WTC11 (cell line): ENCODE measurements at regions not wholly inside any gene's neighbourhood (a gene's known extent, or its start where the extent isn't known, plus 50 kb on each side); places are given as distances from the start of the nearest gene placed in this dataset.

ENCODE experiments used
- CREM ChIP-seq: sonication (generic); formaldehyde crosslinking; IDR thresholded peaks from 2 replicates; pipeline ENCODE4 v1.8.1; 2022; ENCODE audit warnings: mild to moderate bottlenecking, missing genetic modification reagents, moderate library complexity
- GABPB1 ChIP-seq: sonication (generic); formaldehyde crosslinking; IDR thresholded peaks from 2 replicates; pipeline ENCODE4 v1.8.1; 2023; ENCODE audit warnings: mild to moderate bottlenecking, missing genetic modification reagents
- NR2C2 ChIP-seq: sonication (generic); formaldehyde crosslinking; IDR thresholded peaks from 2 replicates; pipeline ENCODE4 v1.8.0; 2022; ENCODE audit warnings: mild to moderate bottlenecking, missing genetic modification reagents
- SMAD4 ChIP-seq: sonication (generic); formaldehyde crosslinking; IDR thresholded peaks from 2 replicates; pipeline ENCODE4 v1.8.0; 2022; ENCODE audit warnings: mild to moderate bottlenecking, missing genetic modification reagents
- TCF7 ChIP-seq: sonication (generic); formaldehyde crosslinking; IDR thresholded peaks from 2 replicates; pipeline ENCODE4 v1.8.0; 2022; ENCODE audit warnings: mild to moderate bottlenecking, low read depth, missing genetic modification reagents, moderate library complexity
- TP53 ChIP-seq: sonication (generic); formaldehyde crosslinking; IDR thresholded peaks from 2 replicates; pipeline ENCODE4 v1.8.1; 2023; ENCODE audit warnings: mild to moderate bottlenecking, missing genetic modification reagents
- ZNF232 ChIP-seq: sonication (generic); formaldehyde crosslinking; IDR thresholded peaks from 2 replicates; pipeline ENCODE4 v1.8.0; 2022; ENCODE audit warnings: mild to moderate bottlenecking, missing genetic modification reagents
- TF ChIP-seq, protein P1 (sequence below): fragments of 200-600 bp; IDR thresholded peaks from 2 replicates; pipeline ENCODE4 v1.8.0; 2022; ENCODE audit warnings: antibody characterized with exemption
- TF ChIP-seq, protein P2 (sequence below): sonication (generic); formaldehyde crosslinking; IDR thresholded peaks from 2 replicates; pipeline ENCODE4 v1.8.1; 2023; ENCODE audit warnings: mild to moderate bottlenecking, missing genetic modification reagents
- TF ChIP-seq, protein P3 (sequence below): sonication (generic); formaldehyde crosslinking; IDR thresholded peaks from 2 replicates; pipeline ENCODE4 v1.8.0; 2022; ENCODE audit warnings: mild to moderate bottlenecking, missing genetic modification reagents
- TF ChIP-seq, protein P4 (sequence below): sonication (generic); formaldehyde crosslinking; IDR thresholded peaks from 2 replicates; pipeline ENCODE4 v1.8.1; 2022; ENCODE audit warnings: low read depth, missing genetic modification reagents, borderline replicate concordance

DNA sequence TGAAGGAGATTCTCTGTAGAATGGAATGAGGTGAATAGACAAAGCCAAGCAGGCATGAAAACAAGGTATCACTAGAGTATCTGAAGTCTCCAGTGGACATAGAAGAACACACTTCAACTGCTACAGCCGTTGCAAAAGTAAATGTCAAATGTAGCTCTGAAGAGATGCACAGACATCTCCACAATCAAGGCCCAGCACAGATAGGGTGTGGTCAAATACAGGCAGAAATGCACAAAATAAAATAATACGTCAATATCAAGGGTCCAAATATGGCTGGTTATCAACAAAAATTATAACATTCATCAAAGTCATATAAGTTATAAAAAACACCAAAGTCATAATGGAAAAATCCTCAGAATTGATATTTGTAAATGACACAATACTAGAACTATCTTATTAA is 1107.3 kb downstream of the TMEM121 start:
- TF ChIP-seq, protein P1, sequence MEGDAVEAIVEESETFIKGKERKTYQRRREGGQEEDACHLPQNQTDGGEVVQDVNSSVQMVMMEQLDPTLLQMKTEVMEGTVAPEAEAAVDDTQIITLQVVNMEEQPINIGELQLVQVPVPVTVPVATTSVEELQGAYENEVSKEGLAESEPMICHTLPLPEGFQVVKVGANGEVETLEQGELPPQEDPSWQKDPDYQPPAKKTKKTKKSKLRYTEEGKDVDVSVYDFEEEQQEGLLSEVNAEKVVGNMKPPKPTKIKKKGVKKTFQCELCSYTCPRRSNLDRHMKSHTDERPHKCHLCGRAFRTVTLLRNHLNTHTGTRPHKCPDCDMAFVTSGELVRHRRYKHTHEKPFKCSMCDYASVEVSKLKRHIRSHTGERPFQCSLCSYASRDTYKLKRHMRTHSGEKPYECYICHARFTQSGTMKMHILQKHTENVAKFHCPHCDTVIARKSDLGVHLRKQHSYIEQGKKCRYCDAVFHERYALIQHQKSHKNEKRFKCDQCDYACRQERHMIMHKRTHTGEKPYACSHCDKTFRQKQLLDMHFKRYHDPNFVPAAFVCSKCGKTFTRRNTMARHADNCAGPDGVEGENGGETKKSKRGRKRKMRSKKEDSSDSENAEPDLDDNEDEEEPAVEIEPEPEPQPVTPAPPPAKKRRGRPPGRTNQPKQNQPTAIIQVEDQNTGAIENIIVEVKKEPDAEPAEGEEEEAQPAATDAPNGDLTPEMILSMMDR: no peak
- TF ChIP-seq TP53 (CRISPR knock-in tag) (no peak), TCF7 (CRISPR knock-in tag) (no peak), GABPB1 (CRISPR knock-in tag) (no peak), ZNF232 (CRISPR knock-in tag) (no peak), CREM (CRISPR knock-in tag) (no peak), NR2C2 (CRISPR knock-in tag) (no peak), SMAD4 (CRISPR knock-in tag) (no peak)
- TF ChIP-seq, protein P2, sequence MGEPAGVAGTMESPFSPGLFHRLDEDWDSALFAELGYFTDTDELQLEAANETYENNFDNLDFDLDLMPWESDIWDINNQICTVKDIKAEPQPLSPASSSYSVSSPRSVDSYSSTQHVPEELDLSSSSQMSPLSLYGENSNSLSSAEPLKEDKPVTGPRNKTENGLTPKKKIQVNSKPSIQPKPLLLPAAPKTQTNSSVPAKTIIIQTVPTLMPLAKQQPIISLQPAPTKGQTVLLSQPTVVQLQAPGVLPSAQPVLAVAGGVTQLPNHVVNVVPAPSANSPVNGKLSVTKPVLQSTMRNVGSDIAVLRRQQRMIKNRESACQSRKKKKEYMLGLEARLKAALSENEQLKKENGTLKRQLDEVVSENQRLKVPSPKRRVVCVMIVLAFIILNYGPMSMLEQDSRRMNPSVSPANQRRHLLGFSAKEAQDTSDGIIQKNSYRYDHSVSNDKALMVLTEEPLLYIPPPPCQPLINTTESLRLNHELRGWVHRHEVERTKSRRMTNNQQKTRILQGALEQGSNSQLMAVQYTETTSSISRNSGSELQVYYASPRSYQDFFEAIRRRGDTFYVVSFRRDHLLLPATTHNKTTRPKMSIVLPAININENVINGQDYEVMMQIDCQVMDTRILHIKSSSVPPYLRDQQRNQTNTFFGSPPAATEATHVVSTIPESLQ (CRISPR knock-in tag): no peak
- TF ChIP-seq, protein P3, sequence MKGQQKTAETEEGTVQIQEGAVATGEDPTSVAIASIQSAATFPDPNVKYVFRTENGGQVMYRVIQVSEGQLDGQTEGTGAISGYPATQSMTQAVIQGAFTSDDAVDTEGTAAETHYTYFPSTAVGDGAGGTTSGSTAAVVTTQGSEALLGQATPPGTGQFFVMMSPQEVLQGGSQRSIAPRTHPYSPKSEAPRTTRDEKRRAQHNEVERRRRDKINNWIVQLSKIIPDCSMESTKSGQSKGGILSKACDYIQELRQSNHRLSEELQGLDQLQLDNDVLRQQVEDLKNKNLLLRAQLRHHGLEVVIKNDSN: no peak
- TF ChIP-seq, protein P4, sequence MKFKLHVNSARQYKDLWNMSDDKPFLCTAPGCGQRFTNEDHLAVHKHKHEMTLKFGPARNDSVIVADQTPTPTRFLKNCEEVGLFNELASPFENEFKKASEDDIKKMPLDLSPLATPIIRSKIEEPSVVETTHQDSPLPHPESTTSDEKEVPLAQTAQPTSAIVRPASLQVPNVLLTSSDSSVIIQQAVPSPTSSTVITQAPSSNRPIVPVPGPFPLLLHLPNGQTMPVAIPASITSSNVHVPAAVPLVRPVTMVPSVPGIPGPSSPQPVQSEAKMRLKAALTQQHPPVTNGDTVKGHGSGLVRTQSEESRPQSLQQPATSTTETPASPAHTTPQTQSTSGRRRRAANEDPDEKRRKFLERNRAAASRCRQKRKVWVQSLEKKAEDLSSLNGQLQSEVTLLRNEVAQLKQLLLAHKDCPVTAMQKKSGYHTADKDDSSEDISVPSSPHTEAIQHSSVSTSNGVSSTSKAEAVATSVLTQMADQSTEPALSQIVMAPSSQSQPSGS: no peak
